ENCODE measurements at regions not wholly inside any gene's neighbourhood (a gene's known extent, or its start where the extent isn't known, plus 50 kb on each side); places are given as distances from the start of the nearest gene placed in this dataset.
"Not testable (repeated sequence)": the region's sequence is repeated elsewhere in the genome, so short reads cannot be mapped to it uniquely, and the experiment has no call there.

- not testable (repeated sequence) for DNase-seq (ENCODE audit: low spot score)
These were observed 50.5 kb upstream of the THOC3 start for GRCh38 chr5:176018598-176018997.

GRCh38 chr5:176020852-176021251 lies 52.7 kb upstream of the THOC3 start:
- DNase-seq (ENCODE audit: low spot score): not testable (repeated sequence)

DNA sequence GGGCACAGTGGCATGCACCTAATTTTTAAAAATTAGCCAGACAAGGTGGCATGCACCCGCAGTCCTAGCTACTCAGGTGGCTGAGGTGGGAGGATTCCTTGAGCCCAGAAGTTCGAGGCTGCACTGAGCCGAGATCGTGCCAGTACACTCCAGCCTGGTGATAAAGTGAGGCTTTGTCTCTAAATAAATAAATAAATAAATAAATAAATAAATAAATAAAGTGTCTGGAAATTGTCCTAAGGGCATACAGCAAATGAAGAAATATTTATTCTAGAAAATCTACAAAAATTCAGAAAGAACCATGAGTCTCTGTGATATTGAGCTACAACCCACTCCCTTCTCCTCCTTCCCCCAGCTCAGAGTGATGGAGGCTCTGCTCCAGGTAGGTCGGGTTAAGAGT lies 55.4 kb upstream of the THOC3 start:
- not testable (repeated sequence) for DNase-seq (ENCODE audit: low spot score)

DNA sequence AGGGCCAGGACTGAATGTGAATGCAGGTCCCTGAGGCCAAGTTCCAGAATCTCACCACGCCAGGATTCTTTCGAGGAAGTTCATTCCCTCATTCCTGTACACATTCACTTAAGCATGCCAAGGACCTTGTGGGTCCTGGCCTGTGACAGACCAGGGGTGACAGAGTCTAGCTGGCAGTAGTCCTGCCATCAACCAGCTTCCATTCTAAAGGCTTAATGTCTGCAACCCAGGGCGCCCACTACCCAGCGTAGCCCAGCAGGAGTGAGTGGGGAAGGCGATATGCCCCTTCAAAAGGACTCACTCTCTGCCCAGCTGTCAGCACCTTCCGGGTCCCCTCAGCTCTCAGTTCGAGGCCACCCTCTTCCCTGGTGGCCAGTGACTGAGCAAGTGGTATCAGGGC lies 61.3 kb upstream of the THOC3 start:
- not testable (repeated sequence) for DNase-seq (ENCODE audit: low spot score)

GRCh38 chr5:176030361-176031117 lies 62.4 kb upstream of the THOC3 start:
- DNase-seq (ENCODE audit: low spot score): not testable (repeated sequence)

DNA sequence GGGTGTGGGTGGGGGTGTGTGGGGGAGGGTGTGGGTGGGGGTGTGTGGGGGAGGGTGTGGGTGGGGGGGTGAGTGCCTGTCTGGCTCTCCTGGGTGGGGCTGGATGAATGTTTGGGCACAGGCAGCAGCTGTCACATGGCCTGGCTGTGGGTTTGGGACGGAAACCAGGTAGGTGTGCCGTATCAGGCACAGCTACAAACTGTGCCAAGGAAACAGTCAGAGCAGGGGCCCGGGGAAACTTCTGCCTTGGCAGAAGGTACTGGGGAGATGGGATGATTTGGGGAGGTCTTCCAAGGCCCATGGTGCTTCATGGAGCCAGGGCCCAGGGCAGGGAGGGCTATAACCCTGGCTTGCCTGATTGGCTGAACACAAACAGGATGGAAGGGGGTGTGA lies 63.0 kb upstream of the THOC3 start:
- DNase-seq (ENCODE audit: low spot score): not testable (repeated sequence)

DNA sequence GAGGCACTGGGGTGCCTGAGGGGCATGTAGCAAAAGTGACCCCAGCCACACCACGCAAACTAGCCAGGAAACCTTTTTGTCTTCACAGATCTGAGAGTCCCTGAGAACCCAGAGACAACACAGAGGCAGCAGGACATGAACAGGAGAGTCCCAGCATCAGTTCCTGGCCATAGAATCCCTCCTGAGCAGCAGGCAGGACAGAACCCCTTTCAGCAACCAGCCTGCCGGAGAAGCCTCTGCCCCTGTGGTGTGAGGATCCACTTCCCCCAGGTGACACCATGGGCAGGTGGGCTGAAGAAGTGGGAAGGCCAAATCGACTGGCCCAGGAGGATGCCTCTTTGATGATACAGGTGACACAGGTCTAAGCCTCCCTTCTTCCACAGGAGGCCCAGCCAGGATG lies 65.1 kb upstream of the THOC3 start:
- not testable (repeated sequence) for DNase-seq (ENCODE audit: low spot score)

DNA sequence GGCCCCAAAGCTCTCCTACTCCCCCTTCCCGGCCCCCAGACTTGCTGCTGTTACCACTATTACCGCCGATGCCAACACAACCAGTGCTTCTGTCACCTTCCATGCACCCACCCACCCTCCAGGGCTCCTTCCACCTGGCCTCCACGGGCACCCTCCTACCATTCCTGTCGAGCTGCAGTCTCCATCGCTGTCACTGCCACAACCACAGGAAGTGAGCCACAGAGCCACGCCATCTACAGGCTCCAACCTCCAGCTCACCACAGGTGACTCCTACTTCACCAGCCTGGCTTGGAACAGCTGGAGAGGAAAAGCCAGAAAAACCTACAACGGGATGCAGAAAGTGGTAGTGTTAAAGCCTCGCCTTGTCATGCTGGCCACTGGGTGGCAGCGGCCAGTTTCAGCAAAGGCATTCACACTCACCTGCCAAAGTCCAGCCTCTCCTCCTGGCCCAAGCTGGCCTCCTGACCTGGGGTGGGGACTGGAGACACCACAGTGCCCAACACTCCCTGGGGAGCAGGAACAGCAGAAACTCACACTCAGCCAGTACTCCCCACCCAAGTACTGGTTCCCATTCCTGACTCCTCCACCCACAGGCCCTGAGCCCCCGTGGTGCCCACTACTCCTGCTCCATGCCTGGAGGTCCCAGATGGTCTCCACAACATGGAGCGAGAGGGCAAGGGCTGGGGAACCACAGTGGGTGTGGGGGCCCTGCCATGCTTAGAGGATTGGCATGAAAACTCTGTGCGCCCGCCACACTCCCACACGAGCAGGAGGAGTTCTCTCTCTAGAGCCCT lies 66.5 kb upstream of the THOC3 start:
- not testable (repeated sequence) for DNase-seq (ENCODE audit: low spot score)

DNA sequence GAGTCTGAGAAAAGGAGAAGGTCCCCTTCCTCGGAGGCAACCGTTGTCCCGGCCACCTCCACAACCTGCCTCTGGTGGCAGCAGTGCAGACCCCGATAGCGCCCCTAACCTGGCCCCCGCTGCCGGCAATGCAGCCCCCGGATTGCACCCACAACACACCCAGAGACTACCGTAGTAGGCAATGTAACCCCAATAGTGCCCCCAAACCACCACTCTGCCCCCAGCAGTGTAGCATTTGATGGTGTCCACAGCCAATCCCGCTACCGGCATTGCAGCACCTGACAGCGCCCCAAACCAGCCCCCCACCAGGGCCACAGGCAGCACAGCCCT lies 67.1 kb upstream of the THOC3 start:
- DNase-seq (ENCODE audit: low spot score): not testable (repeated sequence)

GRCh38 chr5:176035816-176036308 lies 67.7 kb upstream of the THOC3 start:
- DNase-seq (ENCODE audit: low spot score): peak; percentile 3

DNA sequence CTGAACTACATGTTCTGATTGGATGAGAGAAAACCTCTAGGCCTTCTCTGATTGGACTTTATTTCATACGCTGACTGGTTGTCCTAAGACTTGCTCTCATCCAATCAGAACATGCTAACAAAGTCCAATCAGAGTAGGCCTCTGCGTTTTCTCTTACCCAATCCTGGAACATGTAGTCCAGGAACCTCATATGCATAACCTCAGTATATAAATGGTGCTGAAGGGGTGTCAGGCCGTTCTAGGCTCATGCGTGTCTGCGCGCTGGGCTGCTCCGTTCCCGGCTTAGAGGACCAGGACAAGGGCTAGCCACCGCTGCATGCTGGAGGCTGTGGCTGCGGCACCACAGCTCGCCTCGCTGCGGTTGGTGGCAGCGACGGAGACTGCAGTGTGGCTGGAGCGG lies 68.3 kb upstream of the THOC3 start:
- not testable (repeated sequence) for DNase-seq (ENCODE audit: low spot score)

- not testable (repeated sequence) for DNase-seq (ENCODE audit: low spot score)
These were observed 69.1 kb upstream of the THOC3 start for GRCh38 chr5:176037190-176037589.

DNA sequence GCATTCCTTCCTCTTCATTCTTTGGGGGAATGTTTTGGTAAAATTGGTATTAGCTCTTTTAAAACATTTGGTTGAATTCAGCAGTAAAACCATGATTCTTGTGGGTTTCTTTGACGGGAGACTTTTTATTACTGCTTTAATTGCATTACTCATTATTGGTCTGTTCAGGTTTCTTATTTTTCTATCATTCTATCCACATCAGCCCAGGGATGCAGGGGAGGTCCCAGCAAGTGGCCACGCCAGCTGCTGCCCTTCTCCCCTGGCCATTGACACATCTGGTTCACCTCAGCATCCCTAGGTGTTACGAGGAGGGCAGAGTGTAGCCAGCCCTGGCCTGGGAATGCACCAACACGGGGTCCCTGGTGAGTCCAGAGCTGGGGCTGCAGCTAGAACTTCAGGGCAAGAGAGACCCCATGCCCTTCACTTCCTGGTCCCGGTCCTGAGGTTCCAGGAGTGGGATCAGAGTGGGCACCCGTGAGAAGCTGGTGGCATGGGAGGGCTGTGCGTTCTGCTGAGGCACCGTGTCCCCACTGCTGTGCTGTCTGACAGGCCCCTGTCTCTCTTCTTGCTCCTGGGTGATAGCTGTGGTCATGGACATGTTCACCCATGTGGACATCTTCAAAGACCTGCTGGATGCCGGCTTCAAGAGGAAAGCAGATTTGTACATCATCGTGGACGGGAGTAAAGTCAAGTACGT lies 72.1 kb upstream of the THOC3 start:
- DNase-seq (ENCODE audit: low spot score): not testable (repeated sequence)

DNA sequence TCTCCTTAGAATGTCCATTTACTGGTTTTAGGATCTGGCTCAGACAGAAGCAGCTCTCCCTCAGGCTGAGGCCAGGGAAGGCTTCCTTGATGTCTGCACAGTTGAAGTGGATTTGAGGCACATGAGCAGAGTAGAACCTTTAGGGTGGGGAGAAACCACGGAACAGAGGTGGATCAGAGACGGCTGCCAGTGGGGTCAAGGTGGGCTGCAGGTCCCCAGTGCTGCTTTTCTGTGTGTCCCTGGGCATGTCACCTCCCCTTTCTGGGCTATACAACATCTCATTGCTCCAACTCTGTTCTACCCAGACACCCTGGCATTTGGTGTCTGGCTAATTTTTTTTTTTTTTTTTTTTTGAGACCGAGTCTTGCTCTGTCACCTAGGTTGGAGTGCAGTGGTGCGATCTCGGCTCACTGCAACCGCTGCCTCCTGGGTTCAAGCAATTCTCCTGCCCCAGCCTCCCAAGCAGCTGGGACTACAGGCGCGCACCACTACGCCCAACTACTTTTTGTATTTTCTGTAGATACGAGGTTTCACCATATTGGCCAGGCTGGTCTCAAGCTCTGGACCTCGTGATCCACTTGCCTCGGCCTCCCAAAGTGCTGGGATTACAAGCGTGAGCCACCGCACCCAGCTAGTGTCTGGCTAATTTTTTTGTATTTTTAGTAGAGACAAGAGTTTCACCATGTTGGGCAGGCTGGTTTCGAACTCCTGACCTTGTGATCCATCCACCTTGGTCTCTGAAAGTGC lies 73.3 kb upstream of the THOC3 start:
- DNase-seq (ENCODE audit: low spot score): peak; percentile 2

DNA sequence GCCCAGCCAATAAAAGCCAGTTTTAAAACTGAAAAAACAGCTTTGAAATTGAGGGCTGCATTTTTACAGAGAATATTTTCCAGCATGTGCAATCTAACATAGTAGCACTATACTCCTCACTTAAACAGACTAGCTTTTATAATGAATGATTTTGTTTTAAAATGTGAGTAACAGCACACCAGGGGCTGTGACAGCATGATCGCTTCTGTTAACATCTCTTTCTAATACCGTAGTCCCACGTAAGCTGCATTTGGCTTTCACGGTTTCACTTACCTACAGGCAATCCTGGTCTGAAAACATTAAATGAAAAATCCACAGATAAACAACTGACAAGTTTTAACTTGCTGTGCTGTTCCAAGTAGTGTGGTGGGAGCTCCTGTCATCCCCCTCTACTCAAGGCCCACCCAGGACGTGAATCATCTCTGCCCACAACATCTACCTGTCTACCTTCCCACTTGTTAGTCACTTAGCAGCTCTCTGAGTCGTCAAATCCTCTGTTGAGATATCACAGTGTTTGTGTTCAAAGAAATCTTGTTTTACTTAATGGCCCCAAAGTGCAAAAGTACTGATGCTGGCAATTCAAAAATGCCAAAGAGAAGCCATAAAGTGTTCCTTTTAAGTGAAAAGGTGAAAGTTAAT lies 74.0 kb upstream of the THOC3 start:
- not testable (repeated sequence) for DNase-seq (ENCODE audit: low spot score)

DNA sequence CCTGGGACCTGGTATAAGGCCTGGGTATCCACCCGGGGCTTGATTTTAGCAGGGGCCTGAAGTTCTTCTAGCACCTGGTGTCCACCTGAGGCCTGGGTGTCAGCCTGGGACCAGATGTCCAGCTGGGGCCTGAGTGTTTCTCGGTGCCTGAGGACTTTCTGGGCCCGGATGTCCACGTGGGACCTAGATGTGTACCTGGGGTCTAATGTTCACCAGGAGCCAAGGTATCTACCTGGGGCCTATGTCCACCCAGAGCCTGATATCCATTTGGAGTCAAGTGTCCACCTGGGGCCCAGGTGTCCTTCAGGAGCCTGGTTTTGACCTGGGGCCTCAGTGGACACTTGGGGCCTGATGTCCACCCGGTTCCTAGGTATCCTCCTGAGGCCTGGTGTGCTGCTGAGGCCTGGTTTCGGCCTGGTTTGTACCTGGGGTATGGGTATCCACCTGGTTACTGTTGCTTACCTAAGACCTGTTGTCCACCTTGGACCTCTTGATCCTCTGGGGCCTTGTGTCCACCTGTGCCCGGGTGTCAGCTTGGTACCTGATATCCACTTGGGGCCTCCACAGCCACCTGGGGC lies 75.2 kb upstream of the THOC3 start:
- peak; percentile 7 for DNase-seq (ENCODE audit: low spot score)

DNA sequence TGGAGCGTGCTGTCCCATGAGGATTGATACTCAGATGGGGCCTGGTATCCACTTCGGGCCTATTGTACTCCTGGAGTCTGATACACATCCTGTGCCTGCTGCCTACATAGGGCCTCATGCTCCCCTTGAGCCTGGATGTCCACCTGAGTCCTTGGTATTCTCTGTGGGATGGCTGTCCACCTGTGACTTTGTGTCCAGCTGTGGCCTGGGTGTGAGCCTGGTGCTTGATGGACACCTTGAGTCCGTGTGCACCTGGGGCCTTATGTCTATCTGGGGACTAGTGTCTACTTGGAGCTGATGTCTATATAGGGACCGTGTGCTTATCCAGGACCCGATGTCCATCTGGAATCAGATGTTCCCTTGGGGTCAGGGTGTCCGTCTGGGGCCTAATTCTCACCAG lies 75.9 kb upstream of the THOC3 start:
- DNase-seq (ENCODE audit: low spot score): not testable (repeated sequence)

DNA sequence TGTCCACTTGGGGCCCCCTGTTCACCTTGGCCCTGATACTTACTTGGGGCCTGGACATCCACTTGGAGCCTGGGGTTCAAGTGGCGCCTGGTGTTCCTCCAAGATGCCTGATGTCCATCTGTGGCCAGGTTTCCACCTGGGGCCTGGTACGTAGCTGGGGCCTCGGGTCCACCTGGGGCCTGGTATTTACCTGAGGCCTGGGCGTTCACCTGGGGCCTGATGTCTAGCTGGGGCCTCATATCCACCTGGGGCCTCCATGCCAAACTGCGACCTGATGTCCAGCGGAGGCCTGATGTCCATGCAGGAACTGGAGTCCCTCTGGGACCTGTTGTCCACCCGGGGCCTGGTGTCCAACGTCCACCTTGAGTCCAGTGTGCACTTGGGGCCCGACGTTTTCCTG lies 76.3 kb upstream of the THOC3 start:
- DNase-seq (ENCODE audit: low spot score): not testable (repeated sequence)

DNA sequence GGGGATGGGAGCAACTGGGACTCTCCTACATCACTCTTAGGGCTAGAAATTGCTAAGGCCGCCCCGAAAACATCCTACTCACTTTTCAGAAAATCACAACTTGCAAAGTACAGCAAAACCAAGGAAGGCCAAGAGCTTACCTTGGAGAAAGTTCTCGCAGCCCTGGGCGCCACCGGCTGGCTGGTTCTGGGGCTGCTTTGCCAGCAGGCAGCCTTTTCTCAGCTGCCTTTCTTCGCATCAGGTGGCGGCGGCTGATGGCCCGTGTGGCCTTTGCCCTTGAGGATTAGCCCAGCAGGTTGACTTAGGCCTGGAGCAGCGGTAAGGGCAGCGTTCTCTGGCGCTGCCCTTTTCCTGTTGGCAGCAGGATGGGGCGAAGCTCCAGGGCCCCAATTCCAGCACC lies 77.3 kb upstream of the THOC3 start:
- DNase-seq (ENCODE audit: low spot score): not testable (repeated sequence)

DNA sequence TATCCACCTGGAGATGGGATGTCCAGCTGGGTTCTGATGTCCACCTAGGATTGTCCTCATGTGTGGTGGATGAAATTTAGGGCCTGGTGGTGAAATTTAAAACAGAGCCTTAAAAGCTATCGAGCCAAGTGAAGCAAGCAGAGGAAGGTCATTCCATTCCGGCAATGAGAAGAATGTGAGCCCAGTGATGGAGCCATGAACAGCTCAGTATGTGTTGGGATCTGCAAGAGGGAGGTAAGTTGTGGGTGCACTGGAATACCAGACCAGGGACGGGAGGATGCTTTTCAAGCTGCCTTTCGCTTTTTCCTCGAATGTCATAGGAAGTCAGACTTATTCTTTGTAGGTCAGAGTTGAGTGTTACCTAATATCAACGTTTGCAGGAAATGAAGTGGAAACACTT lies 80.6 kb upstream of the THOC3 start:
- peak; percentile 3 for DNase-seq (ENCODE audit: low spot score)

All from AG20443 (cell line).